ENCODE measurements at regions not wholly inside any gene's neighbourhood (a gene's known extent, or its start where the extent isn't known, plus 50 kb on each side); places are given as distances from the start of the nearest gene placed in this dataset.

DNA sequence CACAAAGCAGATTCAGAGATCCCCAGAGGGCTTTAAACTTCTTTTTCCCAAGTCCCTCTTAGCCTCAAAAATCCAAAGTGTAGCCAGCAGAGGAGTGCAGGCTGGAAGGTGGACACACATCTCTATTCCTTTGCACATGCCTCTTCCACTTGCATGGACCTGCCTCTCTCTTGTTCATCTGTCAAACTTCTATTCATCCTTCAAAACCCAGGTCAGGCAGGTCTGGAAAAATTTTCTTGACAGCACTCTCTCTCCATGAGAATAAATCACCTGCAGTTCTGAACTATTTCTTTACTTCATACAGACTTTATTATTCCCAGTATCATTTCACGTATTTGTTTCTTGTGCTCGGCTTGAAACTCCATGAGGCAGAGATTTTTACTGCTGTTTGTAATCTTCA is 127.5 kb downstream of the SS18 start:
- Histone ChIP-seq H3K9me3 (ENCODE audit: control insufficient read depth, low read depth, low read length) (no peaks in the 10 kb centered on the region), H3K4me3 (ENCODE audit: low read length) (no peak overlapping the region), H3K9ac (ENCODE audit: low read length) (no peak overlapping the region), H3K27ac (ENCODE audit: low read length) (no peak overlapping the region), H3K4me1 (ENCODE audit: control insufficient read depth, low read depth, low read length) (peaks cover under 1% of the 10 kb centered on the region), H3K36me3 (ENCODE audit: control insufficient read depth, low read depth, low read length) (no peaks in the 10 kb centered on the region), H3K27me3 (ENCODE audit: control insufficient read depth, insufficient read depth, low read length) (no peaks in the 10 kb centered on the region)

DNA sequence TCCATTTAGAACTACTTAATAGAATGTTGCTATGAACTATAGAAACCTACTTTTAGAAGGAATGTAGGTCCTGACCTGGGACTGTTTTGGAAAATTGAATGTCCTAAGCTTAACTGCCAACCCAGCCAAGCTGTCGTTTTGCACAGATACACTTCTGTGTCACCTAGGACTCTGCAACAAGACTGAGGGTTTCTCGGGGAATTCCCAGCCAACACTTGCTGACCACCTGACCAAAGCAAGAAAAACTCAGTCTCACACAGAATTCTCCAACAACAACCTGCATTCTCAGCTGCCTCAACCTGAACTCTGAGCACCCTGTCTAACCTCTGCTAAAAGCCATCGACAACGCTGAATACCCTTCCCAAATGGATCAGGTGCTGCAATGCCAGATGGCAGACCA is 128.2 kb downstream of the SS18 start:
- H3K4me3 ChIP-seq (ENCODE audit: low read length) = no peak overlapping the region
- no peaks in the 10 kb centered on the region for H3K36me3 ChIP-seq (ENCODE audit: control insufficient read depth, low read depth, low read length)
- peaks cover 8% of the 10 kb centered on the region for H3K4me1 ChIP-seq (ENCODE audit: control insufficient read depth, low read depth, low read length)
- H3K9me3 ChIP-seq (ENCODE audit: control insufficient read depth, low read depth, low read length) = no peaks in the 10 kb centered on the region
- H3K27ac ChIP-seq (ENCODE audit: low read length) = no peak overlapping the region
- H3K9ac ChIP-seq (ENCODE audit: low read length) = no peak overlapping the region
- no peaks in the 10 kb centered on the region for H3K27me3 ChIP-seq (ENCODE audit: control insufficient read depth, insufficient read depth, low read length)

DNA sequence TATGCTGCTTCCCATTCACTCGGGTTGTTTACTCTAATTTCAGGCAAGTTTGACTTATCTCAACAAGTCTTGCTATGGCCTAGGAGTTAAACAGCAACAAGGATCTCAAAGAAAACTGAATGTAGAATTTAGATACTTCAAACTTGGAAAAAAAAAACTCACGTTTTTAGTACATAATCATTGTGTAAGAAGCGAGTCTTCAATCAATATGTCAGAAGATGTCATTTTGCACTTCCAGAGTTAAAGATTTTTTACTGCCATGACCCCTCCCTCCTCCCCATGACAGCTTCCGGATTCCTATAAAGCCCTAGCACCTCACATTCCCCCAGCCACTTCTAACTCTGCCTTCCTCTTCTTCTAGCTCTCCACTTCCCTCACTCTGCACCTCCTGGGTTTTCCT is 133.4 kb downstream of the SS18 start:
- Histone ChIP-seq H3K9me3 (ENCODE audit: control insufficient read depth, low read depth, low read length) (no peaks in the 10 kb centered on the region), H3K27ac (ENCODE audit: low read length) (no peak overlapping the region), H3K27me3 (ENCODE audit: control insufficient read depth, insufficient read depth, low read length) (no peaks in the 10 kb centered on the region), H3K36me3 (ENCODE audit: control insufficient read depth, low read depth, low read length) (no peaks in the 10 kb centered on the region), H3K4me1 (ENCODE audit: control insufficient read depth, low read depth, low read length) (peaks cover 13% of the 10 kb centered on the region), H3K9ac (ENCODE audit: low read length) (no peak overlapping the region), H3K4me3 (ENCODE audit: low read length) (no peak overlapping the region)

DNA sequence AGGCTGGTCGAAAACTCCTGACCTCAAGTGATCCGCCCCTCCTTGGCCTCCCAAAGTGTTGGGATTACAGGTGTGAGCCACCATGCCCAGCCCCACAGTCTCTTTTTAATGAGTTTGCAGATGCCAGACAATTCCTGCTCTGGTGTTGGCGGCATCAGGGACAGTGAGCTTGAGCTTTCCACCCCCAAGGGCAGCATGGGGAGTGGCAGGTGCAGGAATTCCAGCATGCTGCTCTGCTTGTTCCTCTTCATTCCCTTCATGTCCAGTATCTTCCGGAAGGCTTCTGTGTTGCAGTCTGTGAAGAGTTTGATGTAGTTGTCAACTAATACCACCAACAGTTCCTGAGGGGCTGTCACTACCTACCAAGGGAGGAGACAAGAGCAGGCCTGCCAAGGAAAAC is 137.3 kb downstream of the SS18 start:
- Histone ChIP-seq H3K27me3 (ENCODE audit: control insufficient read depth, insufficient read depth, low read length) (no peaks in the 10 kb centered on the region), H3K4me3 (ENCODE audit: low read length) (no peak overlapping the region), H3K27ac (ENCODE audit: low read length) (no peak overlapping the region), H3K9me3 (ENCODE audit: control insufficient read depth, low read depth, low read length) (no peaks in the 10 kb centered on the region), H3K9ac (ENCODE audit: low read length) (no peak overlapping the region), H3K36me3 (ENCODE audit: control insufficient read depth, low read depth, low read length) (no peaks in the 10 kb centered on the region), H3K4me1 (ENCODE audit: control insufficient read depth, low read depth, low read length) (peaks cover 13% of the 10 kb centered on the region)

DNA sequence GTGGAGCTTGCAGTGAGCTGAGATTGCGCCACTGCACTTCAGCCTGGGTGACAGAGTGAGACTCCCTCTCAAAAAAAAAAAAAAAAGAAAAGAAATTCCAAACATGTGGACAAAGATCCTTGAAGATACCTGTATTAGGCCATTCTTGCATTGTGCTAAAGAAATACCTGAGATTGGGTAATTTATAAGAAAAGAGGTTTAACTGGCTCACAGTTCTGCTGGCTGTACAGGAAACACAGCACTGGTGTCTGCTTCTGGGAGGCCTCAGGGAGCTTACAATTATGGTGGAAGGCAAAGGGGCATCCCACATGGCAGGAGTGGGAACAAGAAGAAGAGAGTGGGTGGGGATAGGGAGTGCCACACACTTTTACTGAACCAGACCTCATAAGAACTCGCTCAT is 140.1 kb downstream of the SS18 start:
- no peaks in the 10 kb centered on the region for H3K4me1 ChIP-seq (ENCODE audit: control insufficient read depth, low read depth, low read length)
- no peaks in the 10 kb centered on the region for H3K36me3 ChIP-seq (ENCODE audit: control insufficient read depth, low read depth, low read length)
- H3K4me3 ChIP-seq (ENCODE audit: low read length) = no peak overlapping the region
- H3K27ac ChIP-seq (ENCODE audit: low read length) = no peak overlapping the region
- H3K9me3 ChIP-seq (ENCODE audit: control insufficient read depth, low read depth, low read length) = no peaks in the 10 kb centered on the region
- H3K9ac ChIP-seq (ENCODE audit: low read length) = no peak overlapping the region
- no peaks in the 10 kb centered on the region for H3K27me3 ChIP-seq (ENCODE audit: control insufficient read depth, insufficient read depth, low read length)

DNA sequence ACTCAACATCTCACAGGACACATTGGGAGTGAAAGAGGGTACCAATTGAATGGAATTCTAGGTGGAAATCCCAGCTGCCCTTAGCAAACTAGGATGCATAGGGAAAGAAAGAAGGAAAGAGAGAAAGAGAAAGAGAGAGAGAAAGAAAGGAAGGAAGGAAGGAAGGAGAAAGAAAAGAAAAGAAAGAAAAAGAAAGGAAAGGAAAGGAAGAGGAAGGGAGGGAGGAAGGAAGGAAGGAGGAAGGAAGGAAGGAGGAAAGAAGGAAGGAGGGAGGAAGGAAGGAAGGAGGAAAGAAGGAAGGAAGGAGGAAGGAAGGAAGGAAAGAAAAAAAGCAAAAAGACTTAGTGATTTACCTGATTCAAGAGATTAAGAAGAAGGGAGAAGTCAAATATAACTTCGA is 143.9 kb downstream of the SS18 start:
- Histone ChIP-seq H3K9ac (ENCODE audit: low read length) (no peak overlapping the region), H3K27ac (ENCODE audit: low read length) (no peak overlapping the region), H3K9me3 (ENCODE audit: control insufficient read depth, low read depth, low read length) (no peaks in the 10 kb centered on the region), H3K4me1 (ENCODE audit: control insufficient read depth, low read depth, low read length) (no peaks in the 10 kb centered on the region), H3K27me3 (ENCODE audit: control insufficient read depth, insufficient read depth, low read length) (no peaks in the 10 kb centered on the region), H3K4me3 (ENCODE audit: low read length) (no peak overlapping the region), H3K36me3 (ENCODE audit: control insufficient read depth, low read depth, low read length) (no peaks in the 10 kb centered on the region)

DNA sequence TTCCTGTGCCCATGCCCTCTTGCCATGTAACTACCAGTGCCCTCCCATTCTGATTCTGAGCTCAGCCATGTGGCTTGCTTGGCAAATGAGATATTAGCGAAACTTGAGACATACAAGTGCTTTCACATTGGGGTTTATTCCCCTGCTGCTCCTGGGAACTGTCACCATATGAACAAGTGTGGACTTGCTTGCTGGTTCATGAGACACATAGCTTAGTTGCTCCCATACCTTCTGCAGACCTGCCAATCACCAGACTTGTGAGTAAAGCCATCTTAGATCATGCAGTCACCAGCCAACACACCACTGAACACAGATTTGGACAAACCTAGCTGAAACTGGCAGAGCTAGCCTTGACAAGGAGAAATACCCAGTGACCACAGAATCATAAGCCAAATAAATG is 155.1 kb downstream of the SS18 start:
- H3K4me1 ChIP-seq (ENCODE audit: control insufficient read depth, low read depth, low read length) = no peaks in the 10 kb centered on the region
- no peaks in the 10 kb centered on the region for H3K36me3 ChIP-seq (ENCODE audit: control insufficient read depth, low read depth, low read length)
- H3K9me3 ChIP-seq (ENCODE audit: control insufficient read depth, low read depth, low read length) = no peaks in the 10 kb centered on the region
- H3K4me3 ChIP-seq (ENCODE audit: low read length) = no peak overlapping the region
- H3K27ac ChIP-seq (ENCODE audit: low read length) = no peak overlapping the region
- no peaks in the 10 kb centered on the region for H3K27me3 ChIP-seq (ENCODE audit: control insufficient read depth, insufficient read depth, low read length)
- H3K9ac ChIP-seq (ENCODE audit: low read length) = no peak overlapping the region

DNA sequence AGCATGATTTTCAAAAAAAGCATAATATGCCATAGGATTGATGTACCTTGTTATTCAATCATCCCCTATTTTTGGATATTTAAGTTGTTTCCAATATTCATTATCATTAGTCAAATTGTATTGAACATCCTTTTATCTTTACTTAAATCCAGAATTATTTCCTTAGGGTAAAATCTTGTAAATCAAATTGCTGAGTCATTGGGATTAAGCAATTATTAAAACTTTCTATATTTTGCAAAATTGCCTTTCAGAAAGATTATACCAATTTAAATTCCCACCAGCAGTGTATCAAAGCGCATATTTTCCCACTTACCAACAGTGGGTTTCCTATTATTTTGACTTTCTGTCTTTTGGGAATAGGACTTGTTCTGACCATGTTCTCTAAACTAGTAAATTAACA is 159.3 kb downstream of the SS18 start:
- Histone ChIP-seq H3K4me1 (ENCODE audit: control insufficient read depth, low read depth, low read length) (no peaks in the 10 kb centered on the region), H3K9me3 (ENCODE audit: control insufficient read depth, low read depth, low read length) (no peaks in the 10 kb centered on the region), H3K4me3 (ENCODE audit: low read length) (no peak overlapping the region), H3K27ac (ENCODE audit: low read length) (no peak overlapping the region), H3K36me3 (ENCODE audit: control insufficient read depth, low read depth, low read length) (no peaks in the 10 kb centered on the region), H3K27me3 (ENCODE audit: control insufficient read depth, insufficient read depth, low read length) (no peaks in the 10 kb centered on the region), H3K9ac (ENCODE audit: low read length) (no peak overlapping the region)

DNA sequence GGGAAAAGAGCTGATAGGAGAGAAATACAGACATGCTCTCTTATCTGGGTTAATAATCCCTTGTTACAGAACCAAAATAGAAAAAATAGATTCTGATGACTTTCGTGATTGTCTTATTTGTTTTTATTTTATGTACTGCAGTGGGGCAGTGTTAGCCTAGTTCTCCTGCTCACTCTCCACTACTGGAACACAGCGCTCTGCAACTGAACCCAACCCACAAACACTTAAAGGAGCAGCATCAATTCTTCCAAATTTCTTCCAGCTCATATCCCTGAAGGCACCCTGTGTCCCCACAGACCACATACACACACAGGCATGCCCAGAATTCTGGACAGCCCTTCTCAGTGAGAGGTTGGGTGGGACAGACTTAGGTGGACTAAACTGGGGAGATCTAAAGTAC is 160.6 kb downstream of the SS18 start:
- Histone ChIP-seq H3K27ac (ENCODE audit: low read length) (no peak overlapping the region), H3K4me3 (ENCODE audit: low read length) (no peak overlapping the region), H3K4me1 (ENCODE audit: control insufficient read depth, low read depth, low read length) (no peaks in the 10 kb centered on the region)

DNA sequence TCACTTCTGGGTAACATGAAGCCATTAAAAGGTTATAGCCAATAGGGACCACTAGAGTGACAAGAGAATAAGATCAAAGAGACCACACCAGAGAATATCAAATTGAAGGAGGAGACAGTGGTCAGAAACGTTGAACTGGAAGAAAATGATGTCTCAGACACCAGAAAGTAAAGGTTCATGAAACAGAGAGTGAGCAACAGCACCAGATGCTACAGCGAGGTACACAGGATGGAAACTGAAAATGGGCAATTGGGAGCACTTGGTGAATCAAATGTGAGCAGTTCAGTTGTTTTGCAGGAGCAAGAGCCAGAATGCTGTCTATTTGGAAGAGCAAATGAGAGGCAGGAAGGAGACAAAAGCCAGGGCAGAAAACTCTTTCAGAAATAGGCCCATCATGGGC is 162.6 kb downstream of the SS18 start:
- Histone ChIP-seq H3K9ac (ENCODE audit: low read length) (no peak overlapping the region), H3K9me3 (ENCODE audit: control insufficient read depth, low read depth, low read length) (no peaks in the 10 kb centered on the region), H3K27me3 (ENCODE audit: control insufficient read depth, insufficient read depth, low read length) (no peaks in the 10 kb centered on the region), H3K36me3 (ENCODE audit: control insufficient read depth, low read depth, low read length) (no peaks in the 10 kb centered on the region), H3K27ac (ENCODE audit: low read length) (no peak overlapping the region), H3K4me1 (ENCODE audit: control insufficient read depth, low read depth, low read length) (no peaks in the 10 kb centered on the region), H3K4me3 (ENCODE audit: low read length) (no peak overlapping the region)

More for the DNA sequence above, 160.6 kb downstream of the SS18 start:
- Histone ChIP-seq H3K36me3 (ENCODE audit: control insufficient read depth, low read depth, low read length) (no peaks in the 10 kb centered on the region), H3K27me3 (ENCODE audit: control insufficient read depth, insufficient read depth, low read length) (no peaks in the 10 kb centered on the region), H3K9me3 (ENCODE audit: control insufficient read depth, low read depth, low read length) (no peaks in the 10 kb centered on the region), H3K9ac (ENCODE audit: low read length) (no peak overlapping the region)

DNA sequence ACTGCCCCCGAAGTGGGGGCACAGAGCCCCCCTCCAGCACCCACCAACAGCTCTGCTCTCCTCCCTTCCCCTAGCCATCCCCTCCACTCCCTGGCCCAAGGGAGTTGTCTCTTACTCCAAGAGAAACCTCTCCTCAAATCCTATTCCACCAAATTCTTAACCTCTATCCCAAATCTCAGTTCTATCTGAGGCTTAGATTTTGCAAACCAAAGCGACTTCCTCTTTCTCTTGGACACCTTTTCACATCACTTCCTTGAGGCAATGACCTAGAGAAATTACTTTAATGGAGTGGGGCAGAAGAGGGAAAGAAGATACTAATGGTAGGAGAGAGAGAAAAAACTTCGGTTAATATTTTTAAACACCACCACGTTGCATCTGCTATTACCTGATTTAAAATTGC is 167.2 kb downstream of the SS18 start:
- Histone ChIP-seq H3K27me3 (ENCODE audit: control insufficient read depth, insufficient read depth, low read length) (no peaks in the 10 kb centered on the region), H3K9me3 (ENCODE audit: control insufficient read depth, low read depth, low read length) (no peaks in the 10 kb centered on the region), H3K36me3 (ENCODE audit: control insufficient read depth, low read depth, low read length) (no peaks in the 10 kb centered on the region), H3K4me1 (ENCODE audit: control insufficient read depth, low read depth, low read length) (no peaks in the 10 kb centered on the region), H3K4me3 (ENCODE audit: low read length) (no peak overlapping the region), H3K9ac (ENCODE audit: low read length) (no peak overlapping the region), H3K27ac (ENCODE audit: low read length) (no peak overlapping the region)

DNA sequence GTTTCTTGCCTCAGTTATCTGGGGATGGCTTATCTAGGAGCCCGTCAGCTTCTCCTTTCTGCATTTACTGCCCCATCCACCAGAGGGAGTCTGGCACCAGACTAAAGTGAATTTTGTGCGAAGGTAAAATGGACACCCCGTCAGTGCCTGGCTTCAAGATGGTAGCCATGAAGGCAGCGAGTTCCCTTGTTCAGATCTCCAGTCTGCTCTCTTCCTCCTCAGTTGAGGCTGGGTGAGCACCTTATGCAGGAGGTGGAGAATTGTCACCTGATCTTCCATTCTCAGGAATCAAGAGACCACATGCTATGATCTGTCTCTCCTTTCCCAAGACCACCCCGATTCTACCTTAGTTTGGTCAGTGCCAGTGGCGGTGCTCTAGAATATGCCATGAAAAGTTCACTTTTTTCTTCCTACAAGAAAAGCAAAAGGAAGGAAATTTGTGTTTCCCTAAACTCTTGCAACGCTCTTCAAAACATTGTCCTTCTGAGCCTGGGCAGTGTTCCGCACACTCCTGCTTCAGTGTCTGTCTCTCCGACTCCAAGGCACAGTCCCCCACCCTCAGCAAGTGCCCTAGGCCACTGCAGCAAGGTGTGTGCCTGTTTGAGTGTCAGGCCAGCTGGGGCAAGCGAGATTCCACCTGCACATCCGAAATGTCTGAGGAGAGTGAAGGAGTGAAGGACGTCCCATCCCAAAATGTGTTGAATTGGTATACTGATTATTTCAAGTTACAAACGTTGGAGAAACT is 168.6 kb downstream of the SS18 start:
- H3K4me3 ChIP-seq (ENCODE audit: low read length) = no peak overlapping the region
- H3K9ac ChIP-seq (ENCODE audit: low read length) = no peak overlapping the region
- H3K36me3 ChIP-seq (ENCODE audit: control insufficient read depth, low read depth, low read length) = no peaks in the 10 kb centered on the region
- H3K27me3 ChIP-seq (ENCODE audit: control insufficient read depth, insufficient read depth, low read length) = no peaks in the 10 kb centered on the region
- no peaks in the 10 kb centered on the region for H3K4me1 ChIP-seq (ENCODE audit: control insufficient read depth, low read depth, low read length)
- H3K9me3 ChIP-seq (ENCODE audit: control insufficient read depth, low read depth, low read length) = no peaks in the 10 kb centered on the region
- no peak overlapping the region for H3K27ac ChIP-seq (ENCODE audit: low read length)

Data from iPS-18a (cell line).